Liver (tissue), 7 donors: ENCODE measurements at regions not wholly inside any gene's neighbourhood (a gene's known extent, or its start where the extent isn't known, plus 50 kb on each side); places are given as distances from the start of the nearest gene placed in this dataset.

Experiments
- DNase-seq: peaks from one replicate; pipeline ENCODE4 v3.0.0-alpha.2; 2017; ENCODE audit warnings: low spot score
- H3K27ac ChIP-seq, 2 donors: one replicate each; pipeline ENCODE4 v1.7.0; 2013; ENCODE audit warnings: inconsistent platforms in 2 of 2, low read length in 2 of 2, control low read depth in 1 of 2, low read depth in 1 of 2, mild to moderate bottlenecking in 1 of 2
- H3K27me3 ChIP-seq, 4 donors: one replicate each; pipeline versions ENCODE4 v1.6.1 to v1.7.0; 2013; ENCODE audit warnings: low read length in 3 of 4, inconsistent platforms in 1 of 4, mild to moderate bottlenecking in 1 of 4, moderate library complexity in 1 of 4; ENCODE audit not compliant: control insufficient read depth in 4 of 4, insufficient read depth in 4 of 4
- H3K36me3 ChIP-seq, 4 donors: one replicate each; pipeline versions ENCODE4 v1.6.1 to v1.7.0; 2013; ENCODE audit warnings: low read length in 3 of 4, mild to moderate bottlenecking in 3 of 4, low read depth in 1 of 4, moderate library complexity in 1 of 4; ENCODE audit not compliant: control insufficient read depth in 4 of 4, insufficient read depth in 3 of 4
- H3K4me1 ChIP-seq, 4 donors: one replicate each; pipeline versions ENCODE4 v1.6.1 to v1.7.0; 2013; ENCODE audit warnings: low read length in 3 of 4, mild to moderate bottlenecking in 3 of 4, moderate library complexity in 1 of 4; ENCODE audit not compliant: control insufficient read depth in 4 of 4, insufficient read depth in 4 of 4
- H3K4me3 ChIP-seq, 3 donors: one replicate each; pipeline versions ENCODE4 v1.6.1 to v1.7.0; 2013; ENCODE audit warnings: low read length in 3 of 3, control low read depth in 1 of 3, low read depth in 1 of 3, mild to moderate bottlenecking in 1 of 3
- H3K9ac ChIP-seq, 2 donors: one replicate each; pipeline ENCODE4 v1.7.0; 2013; ENCODE audit warnings: low read length in 2 of 2, mild to moderate bottlenecking in 2 of 2, moderate library complexity in 2 of 2, control low read depth in 1 of 2, low read depth in 1 of 2
- H3K9me3 ChIP-seq, 4 donors: one replicate each; pipeline versions ENCODE4 v1.6.1 to v1.7.0; 2013; ENCODE audit warnings: low read length in 3 of 4; ENCODE audit not compliant: control insufficient read depth in 4 of 4
- EGR1 ChIP-seq, 2 donors: IDR thresholded peaks; 2 replicates each; pipeline ENCODE4 v1.6.1; 2016 to 2018; ENCODE audit warnings: antibody characterized with exemption in 2 of 2, low read depth in 2 of 2
- FOXA1 ChIP-seq: IDR thresholded peaks from 2 replicates; pipeline ENCODE4 v1.6.1; 2016; ENCODE audit warnings: antibody characterized with exemption
- FOXA2 ChIP-seq: IDR thresholded peaks from 2 replicates; pipeline ENCODE4 v1.6.1; 2016; ENCODE audit warnings: antibody characterized with exemption
- HNF4G ChIP-seq: IDR thresholded peaks from 2 replicates; pipeline ENCODE4 v1.6.1; 2016; ENCODE audit warnings: antibody characterized with exemption
- NR2F2 ChIP-seq: IDR thresholded peaks from 2 replicates; pipeline ENCODE4 v1.6.1; 2016; ENCODE audit warnings: antibody characterized with exemption
- RXRA ChIP-seq, 2 donors: IDR thresholded peaks; 2 replicates each; pipeline ENCODE4 v1.6.1; 2017 to 2018; ENCODE audit warnings: antibody characterized with exemption in 2 of 2, mild to moderate bottlenecking in 1 of 2
- SP1 ChIP-seq: IDR thresholded peaks from 2 replicates; pipeline ENCODE4 v1.6.1; 2018; ENCODE audit warnings: antibody characterized with exemption, mild to moderate bottlenecking
- TAF1 ChIP-seq: conservative IDR thresholded peaks from 2 replicates; pipeline ENCODE4 v1.6.1; 2016; ENCODE audit warnings: antibody characterized with exemption, mild to moderate bottlenecking
- YY1 ChIP-seq: IDR thresholded peaks from 2 replicates; pipeline ENCODE4 v1.6.1; 2016; ENCODE audit warnings: antibody characterized with exemption, mild to moderate bottlenecking
- WGBS: extraction: QIAGEN DNeasy Blood & Tissue Kit; methylation state at CpG from one replicate; pipeline ENCODE4 v1.1.7; 2013; 5-methylcytosine and 5-hydroxymethylcytosine counted together
- TF ChIP-seq, protein P1 (sequence below): IDR thresholded peaks from 2 replicates; pipeline ENCODE4 v1.6.1; 2016; ENCODE audit warnings: antibody characterized with exemption, mild to moderate bottlenecking
- TF ChIP-seq, protein P2 (sequence below): IDR thresholded peaks from 2 replicates; pipeline ENCODE4 v1.6.1; 2016; ENCODE audit warnings: antibody characterized with exemption
- donor health status: healthy.
- donor health status: healthy.
- donor health status: healthy.
- donor health status: healthy.

GRCh38 chr16:51825779-51826178 lies 674.7 kb upstream of the SALL1 start:
- DNase-seq: no peak
- H3K9ac ChIP-seq: no peak overlapping the region
- TF ChIP-seq, protein P1, sequence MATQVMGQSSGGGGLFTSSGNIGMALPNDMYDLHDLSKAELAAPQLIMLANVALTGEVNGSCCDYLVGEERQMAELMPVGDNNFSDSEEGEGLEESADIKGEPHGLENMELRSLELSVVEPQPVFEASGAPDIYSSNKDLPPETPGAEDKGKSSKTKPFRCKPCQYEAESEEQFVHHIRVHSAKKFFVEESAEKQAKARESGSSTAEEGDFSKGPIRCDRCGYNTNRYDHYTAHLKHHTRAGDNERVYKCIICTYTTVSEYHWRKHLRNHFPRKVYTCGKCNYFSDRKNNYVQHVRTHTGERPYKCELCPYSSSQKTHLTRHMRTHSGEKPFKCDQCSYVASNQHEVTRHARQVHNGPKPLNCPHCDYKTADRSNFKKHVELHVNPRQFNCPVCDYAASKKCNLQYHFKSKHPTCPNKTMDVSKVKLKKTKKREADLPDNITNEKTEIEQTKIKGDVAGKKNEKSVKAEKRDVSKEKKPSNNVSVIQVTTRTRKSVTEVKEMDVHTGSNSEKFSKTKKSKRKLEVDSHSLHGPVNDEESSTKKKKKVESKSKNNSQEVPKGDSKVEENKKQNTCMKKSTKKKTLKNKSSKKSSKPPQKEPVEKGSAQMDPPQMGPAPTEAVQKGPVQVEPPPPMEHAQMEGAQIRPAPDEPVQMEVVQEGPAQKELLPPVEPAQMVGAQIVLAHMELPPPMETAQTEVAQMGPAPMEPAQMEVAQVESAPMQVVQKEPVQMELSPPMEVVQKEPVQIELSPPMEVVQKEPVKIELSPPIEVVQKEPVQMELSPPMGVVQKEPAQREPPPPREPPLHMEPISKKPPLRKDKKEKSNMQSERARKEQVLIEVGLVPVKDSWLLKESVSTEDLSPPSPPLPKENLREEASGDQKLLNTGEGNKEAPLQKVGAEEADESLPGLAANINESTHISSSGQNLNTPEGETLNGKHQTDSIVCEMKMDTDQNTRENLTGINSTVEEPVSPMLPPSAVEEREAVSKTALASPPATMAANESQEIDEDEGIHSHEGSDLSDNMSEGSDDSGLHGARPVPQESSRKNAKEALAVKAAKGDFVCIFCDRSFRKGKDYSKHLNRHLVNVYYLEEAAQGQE: no peak
- TF ChIP-seq FOXA2 (no peak), RXRA (IDR thresholded peaks at IDR 0.05) (no peak), FOXA1 (no peak), HNF4G (no peak), EGR1 (IDR thresholded peaks at IDR 0.05; ENCODE audit: low read depth in 2 of 2) (no peak)
- TF ChIP-seq, protein P2, sequence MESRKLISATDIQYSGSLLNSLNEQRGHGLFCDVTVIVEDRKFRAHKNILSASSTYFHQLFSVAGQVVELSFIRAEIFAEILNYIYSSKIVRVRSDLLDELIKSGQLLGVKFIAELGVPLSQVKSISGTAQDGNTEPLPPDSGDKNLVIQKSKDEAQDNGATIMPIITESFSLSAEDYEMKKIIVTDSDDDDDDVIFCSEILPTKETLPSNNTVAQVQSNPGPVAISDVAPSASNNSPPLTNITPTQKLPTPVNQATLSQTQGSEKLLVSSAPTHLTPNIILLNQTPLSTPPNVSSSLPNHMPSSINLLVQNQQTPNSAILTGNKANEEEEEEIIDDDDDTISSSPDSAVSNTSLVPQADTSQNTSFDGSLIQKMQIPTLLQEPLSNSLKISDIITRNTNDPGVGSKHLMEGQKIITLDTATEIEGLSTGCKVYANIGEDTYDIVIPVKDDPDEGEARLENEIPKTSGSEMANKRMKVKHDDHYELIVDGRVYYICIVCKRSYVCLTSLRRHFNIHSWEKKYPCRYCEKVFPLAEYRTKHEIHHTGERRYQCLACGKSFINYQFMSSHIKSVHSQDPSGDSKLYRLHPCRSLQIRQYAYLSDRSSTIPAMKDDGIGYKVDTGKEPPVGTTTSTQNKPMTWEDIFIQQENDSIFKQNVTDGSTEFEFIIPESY: no peak
- H3K4me1 ChIP-seq: peaks cover 0 to 6% (median 1%) of the 10 kb centered on the region in 4 donors
- H3K27me3 ChIP-seq: peaks cover 0 to 2% (median 0%) of the 10 kb centered on the region in 4 donors
- no peaks in the 10 kb centered on the region for H3K36me3 ChIP-seq
- H3K9me3 ChIP-seq: no peaks in the 10 kb centered on the region
- H3K27ac ChIP-seq: no peak overlapping the region
- H3K4me3 ChIP-seq: no peak overlapping the region
- WGBS: 91% methylated on average over 2 of the region's 2 CpGs

DNA sequence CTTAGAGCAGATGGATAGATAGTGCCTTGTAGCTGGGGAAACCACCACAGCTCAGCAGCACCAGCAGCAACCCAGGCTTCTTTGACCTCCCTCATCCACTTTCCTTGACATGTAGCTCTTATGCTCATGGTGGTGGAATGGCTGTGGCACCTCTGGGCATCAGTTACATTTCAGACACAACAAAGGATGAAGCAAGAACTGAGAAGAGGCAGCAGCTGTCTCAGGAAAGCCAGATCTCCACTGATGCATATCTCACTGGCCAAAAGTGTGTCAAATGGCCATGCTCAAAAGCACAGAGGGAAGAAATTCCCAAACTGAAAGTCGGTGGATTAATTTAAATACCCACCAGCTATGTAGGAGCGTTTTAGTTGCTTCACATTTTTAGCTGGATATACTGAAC lies 671.4 kb upstream of the SALL1 start:
- no peak for DNase-seq
- peaks cover 0 to 6% (median 1%) of the 10 kb centered on the region in 4 donors for H3K4me1 ChIP-seq
- no peaks in the 10 kb centered on the region for H3K9me3 ChIP-seq
- no peaks in the 10 kb centered on the region for H3K27me3 ChIP-seq
- no peak overlapping the region for H3K27ac ChIP-seq
- TF ChIP-seq SP1: no peak
- TF ChIP-seq FOXA2: no peak
- TF ChIP-seq TAF1: no peak
- TF ChIP-seq NR2F2: no peak
- TF ChIP-seq, protein P1: no peak
- TF ChIP-seq YY1: no peak
- TF ChIP-seq FOXA1: no peak
- no peaks in the 10 kb centered on the region for H3K36me3 ChIP-seq
- H3K4me3 ChIP-seq: no peak overlapping the region
- H3K9ac ChIP-seq: no peak overlapping the region
- WGBS: 78% methylated on average over 2 of the region's 2 CpGs
